ENCODE measurements at regions not wholly inside any gene's neighbourhood (a gene's known extent, or its start where the extent isn't known, plus 50 kb on each side); places are given as distances from the start of the nearest gene placed in this dataset.

- DNase-seq (ENCODE audit: low read depth): no peak
Measured at GRCh38 chr4:32147446-32148085, 1427.4 kb downstream of the PCDH7 start.

GRCh38 chr4:32148111-32148666 lies 1428.0 kb downstream of the PCDH7 start:
- no peak for DNase-seq (ENCODE audit: low read depth)

DNA sequence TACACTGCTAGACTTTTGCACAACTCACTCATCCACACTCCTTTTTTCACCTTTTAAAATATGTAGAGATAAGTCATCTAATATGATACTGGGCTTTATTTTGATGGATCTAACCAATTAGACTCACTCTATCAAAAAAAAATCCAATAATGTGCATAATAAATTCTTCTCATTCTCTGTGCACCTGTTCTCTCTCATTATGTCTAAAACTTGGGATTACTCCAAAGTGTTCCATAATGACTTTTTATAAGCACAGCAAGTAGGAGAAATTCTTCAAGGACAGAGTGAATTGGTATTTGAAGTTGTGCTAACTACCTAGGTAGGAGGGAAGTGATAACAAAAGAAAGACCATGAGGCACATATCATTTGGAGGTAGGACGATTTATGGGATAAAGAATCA lies 1438.8 kb downstream of the PCDH7 start:
- DNase-seq (ENCODE audit: low read depth): no peak

- no peak for DNase-seq (ENCODE audit: low read depth)
Measured at GRCh38 chr4:32161392-32161791, 1441.2 kb downstream of the PCDH7 start.

GRCh38 chr4:32163125-32163524 lies 1443.0 kb downstream of the PCDH7 start:
- no peak for DNase-seq (ENCODE audit: low read depth)

GRCh38 chr4:32169841-32170240 lies 1449.7 kb downstream of the PCDH7 start:
- DNase-seq (ENCODE audit: low read depth): no peak

DNA sequence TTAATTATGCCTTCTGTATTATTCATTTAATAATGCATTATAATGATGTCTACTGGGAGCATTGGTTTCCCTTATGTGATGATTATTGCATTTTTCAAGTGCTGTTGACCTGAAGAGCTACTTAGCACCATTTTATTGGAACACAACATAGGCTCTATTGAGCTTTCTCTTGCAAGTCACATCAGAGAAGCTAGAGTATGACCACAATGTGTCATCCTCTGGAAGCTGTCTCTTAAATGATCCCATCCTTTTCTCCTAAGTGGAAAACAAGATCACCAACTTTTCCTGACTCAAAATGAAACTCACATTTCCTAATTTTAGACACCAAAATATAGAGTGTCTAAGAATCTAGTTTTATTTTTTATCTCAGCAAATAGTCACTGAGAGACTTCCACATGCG lies 1451.9 kb downstream of the PCDH7 start:
- no peak for DNase-seq (ENCODE audit: low read depth)

DNA sequence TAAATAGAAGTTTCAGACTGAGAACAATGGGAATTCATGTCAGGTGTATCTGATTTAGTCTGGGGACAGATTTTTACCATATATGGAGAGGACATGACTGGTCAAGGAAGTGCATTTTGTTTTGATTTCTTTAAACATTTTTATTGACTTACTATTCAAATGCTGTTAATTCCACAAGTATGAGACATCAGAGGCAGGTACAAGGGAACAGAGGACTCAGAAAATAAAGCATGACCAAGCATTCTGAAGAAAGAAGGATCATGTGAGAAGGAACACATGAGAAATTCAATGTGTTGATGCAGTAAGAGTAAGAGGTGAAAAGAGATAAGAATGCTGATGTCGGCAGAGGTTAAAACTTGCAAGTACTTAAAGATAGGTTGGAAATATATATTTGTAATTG lies 1452.6 kb downstream of the PCDH7 start:
- no peak for DNase-seq (ENCODE audit: low read depth)

DNA sequence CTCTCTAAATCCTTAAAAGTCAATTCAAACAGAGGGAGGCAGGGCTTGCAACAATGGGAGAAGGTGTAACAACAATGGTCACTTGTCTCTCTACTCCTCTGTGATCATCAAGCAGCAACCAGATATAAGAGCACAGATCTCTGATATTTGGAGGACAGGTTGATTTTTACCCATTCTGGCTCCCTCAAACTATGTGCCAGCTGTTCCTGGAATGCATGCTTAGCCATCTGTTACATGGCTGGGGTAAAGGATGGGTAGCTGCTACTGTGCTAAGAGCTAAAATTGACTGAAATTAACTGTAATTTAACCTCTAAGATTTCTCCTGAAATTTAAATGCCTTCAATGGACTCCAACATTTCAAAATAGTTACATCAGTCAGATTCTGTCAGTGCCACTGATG lies 1459.9 kb downstream of the PCDH7 start:
- no peak for DNase-seq (ENCODE audit: low read depth)

DNA sequence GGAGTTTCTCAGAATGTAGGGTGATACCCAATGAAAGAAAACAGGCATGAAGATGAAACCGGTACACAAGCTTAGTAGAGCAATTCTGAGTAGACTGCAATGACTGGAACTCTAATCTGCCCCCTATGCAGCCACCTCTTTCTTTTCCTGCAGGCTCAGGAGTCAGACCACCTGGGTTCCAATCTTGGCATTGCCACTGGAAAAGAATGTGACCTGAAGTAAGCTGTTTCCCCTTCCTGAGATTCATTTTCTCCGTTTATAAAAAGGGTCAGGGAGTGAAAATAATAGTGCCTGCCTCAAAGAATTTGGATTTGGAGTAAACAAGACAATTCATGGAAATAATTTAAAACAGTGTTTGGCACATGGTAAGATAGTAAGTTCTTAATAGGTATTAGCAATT lies 1464.0 kb downstream of the PCDH7 start:
- DNase-seq (ENCODE audit: low read depth): no peak

- DNase-seq (ENCODE audit: low read depth): no peak
Measured at GRCh38 chr4:32189130-32189529, 1469.0 kb downstream of the PCDH7 start.

GRCh38 chr4:32189788-32190187 lies 1469.6 kb downstream of the PCDH7 start:
- DNase-seq (ENCODE audit: low read depth): no peak

DNA sequence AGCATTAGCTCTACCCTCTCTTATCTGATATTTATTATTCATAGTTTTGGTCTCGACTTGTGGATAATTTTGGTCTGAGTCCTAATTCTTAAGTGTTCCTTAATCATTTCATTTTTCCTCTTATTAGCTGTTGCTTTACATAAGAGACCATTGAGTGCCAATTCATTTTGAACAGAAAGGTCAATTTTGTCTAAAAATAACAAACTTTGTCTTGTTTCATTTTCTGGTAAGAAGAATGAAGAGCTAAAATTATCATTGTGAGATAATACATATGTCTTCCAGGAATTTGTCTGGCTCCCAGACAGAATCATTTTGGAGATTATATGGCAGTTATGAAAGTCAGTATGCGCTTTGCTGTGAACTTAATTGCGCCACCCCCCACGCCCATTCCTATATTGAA lies 1471.8 kb downstream of the PCDH7 start:
- no peak for DNase-seq (ENCODE audit: low read depth)

DNA sequence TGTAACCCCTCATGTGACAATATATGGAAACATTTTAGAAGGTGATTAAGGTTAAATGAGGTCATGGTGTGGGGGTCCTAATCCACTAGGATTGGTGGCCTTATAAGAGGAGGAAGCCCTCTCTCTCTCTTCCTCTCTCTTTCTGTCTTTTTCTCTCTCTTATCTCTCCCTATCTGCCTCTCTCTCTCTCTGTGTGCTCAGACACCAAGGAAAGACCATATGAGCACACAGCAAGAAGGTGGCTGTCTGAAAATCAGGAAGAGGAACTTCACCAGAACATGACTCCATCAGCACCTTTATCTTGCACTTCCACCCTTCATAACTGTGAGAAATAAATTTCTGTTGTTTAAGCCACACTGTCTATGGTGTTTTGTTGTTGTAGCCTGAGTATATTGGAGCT lies 1472.2 kb downstream of the PCDH7 start:
- no peak for DNase-seq (ENCODE audit: low read depth)

GRCh38 chr4:32192991-32193390 lies 1472.8 kb downstream of the PCDH7 start:
- DNase-seq (ENCODE audit: low read depth): no peak

- DNase-seq (ENCODE audit: low read depth): no peak
Measured at GRCh38 chr4:32196950-32197688, 1477.0 kb downstream of the PCDH7 start.

DNA sequence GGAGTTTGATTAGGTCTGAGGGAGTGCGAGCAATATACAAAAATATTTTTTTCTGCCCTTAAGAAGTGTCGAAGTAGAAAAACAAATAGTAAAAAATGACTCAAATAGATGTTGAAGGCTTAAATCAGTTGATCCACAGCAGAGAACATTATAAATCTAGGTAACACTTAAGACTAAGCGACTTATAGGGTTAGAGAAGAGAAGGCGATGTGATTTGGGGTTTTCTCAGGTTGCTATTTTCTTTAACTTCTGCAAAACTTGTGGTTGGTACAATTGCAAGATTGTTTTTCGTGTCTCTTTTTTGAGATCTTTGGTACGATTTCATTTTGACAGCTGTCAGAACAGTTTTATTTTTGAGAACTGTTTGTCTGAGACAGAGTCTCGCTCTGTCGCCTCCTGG lies 1479.5 kb downstream of the PCDH7 start:
- no peak for DNase-seq (ENCODE audit: low read depth)

DNA sequence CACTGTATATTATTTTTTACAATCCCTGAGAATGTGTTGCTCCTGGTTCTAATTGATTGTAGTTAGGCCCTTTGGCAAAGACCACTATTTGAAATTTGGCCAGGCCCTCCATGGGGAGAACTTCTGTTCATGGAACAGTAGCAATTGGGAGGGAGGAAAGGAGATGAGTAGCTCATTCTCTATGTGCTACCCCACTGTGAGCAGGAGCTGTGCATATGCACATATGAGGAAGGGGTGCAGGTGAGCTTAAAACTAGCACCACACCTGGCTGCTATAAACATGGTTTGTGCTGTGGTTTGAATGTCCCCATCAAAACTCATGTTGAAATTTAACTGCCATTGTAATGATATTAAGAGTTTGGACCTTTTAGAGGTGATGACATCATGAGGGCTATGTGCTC lies 1483.2 kb downstream of the PCDH7 start:
- DNase-seq (ENCODE audit: low read depth): no peak

GRCh38 chr4:32206756-32207155 lies 1486.6 kb downstream of the PCDH7 start:
- no peak for DNase-seq (ENCODE audit: low read depth)

DNA sequence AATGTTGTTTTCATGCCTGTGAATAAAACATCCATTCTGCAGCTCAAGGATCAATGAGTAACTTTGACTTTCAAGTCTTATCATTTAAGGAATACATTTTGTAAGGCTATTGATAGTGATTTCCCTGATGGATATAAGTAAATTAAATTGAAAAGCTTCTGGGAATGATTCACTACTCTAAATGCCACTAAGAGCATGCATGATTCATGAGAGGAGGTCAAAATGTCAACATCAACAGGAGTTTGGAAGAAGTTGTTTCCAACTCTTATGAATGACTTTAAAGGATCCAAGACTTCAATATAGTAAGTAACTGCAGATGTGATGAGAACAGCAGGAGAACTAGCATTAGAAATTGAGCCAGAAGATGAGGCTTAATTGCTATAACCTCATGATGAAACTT lies 1487.3 kb downstream of the PCDH7 start:
- DNase-seq (ENCODE audit: low read depth): no peak

DNA sequence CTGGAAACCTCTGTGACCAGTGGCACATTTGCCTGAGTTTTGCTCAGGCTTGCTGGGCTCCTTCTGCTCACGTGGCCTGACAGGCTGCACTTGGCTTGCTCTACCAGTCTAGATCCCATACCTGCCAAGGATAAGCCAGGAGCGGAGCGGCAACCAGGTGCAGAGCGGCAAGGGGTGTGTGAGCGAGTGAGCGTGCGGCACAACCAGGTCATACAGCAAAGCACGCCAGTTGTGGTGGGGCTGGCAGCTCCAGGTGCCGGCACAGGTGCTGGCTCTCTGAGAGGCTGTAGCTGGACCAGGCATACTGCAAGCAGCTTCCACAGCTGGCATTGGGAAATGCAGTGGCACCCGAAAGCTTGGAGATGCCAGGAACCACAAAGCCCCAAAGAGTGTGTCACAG lies 1495.1 kb downstream of the PCDH7 start:
- no peak for DNase-seq (ENCODE audit: low read depth)

DNA sequence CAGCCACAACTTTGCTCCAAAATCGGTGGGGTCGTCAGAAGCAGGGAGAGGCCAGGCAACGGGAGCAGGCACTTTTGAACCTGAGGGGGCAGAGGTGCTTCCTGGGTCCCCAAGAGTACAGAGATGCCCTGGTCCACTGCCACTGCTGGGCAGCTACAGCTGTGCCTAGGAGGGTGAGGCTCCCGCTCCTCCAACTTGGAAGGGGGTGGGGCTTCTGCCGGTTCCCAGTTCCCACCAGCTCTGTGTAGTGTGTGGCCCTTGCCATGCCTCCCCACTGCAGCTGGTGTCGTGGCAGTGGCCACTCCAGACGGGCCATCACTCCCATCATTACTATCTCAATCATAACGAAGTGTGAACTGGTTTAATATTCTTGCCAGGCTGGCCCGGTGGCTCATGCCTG lies 1496.3 kb downstream of the PCDH7 start:
- DNase-seq (ENCODE audit: low read depth): no peak

DNA sequence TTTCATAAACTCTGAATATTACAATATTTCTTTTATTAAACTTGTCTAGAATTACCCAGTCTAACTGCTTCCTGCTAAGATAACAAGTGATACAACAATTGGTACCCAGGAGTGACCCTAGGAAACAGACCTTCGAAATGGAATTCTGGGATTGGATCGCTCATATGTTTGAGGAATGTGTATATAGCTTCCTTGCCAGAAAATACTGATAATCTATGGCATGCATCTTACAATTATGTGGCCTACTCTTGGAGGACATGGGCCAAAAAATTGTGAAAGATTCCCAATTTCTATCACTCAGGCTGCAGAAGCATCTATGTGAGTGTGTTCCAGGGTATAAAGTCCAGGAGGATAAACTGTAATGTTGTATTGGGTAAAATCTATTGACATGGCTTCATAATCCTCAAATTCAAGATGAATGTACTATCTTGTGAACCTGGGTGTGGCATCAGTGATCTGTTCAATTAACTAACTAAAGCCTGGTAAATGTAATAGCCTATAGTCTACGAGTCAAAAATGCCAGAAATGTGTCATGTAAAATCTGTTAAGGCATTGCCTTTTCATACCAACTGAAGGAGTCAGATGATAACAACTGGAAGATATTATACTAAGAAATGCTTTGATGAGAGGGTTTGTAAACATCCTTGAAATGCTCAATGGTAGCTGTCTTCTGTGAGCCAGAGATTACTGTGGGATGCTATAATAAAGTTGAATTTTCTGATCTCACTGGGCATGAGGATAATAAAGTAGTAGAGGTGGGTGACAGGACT lies 1499.3 kb downstream of the PCDH7 start:
- no peak for DNase-seq (ENCODE audit: low read depth)

All from activated T-cell treated with anti-CD3 and anti-CD28 coated beads for 48 hours (primary cell).